Pancreas (tissue), 10 donors: ENCODE measurements at regions not wholly inside any gene's neighbourhood (a gene's known extent, or its start where the extent isn't known, plus 50 kb on each side); places are given as distances from the start of the nearest gene placed in this dataset.
"Not testable (repeated sequence)": the region's sequence is repeated elsewhere in the genome, so short reads cannot be mapped to it uniquely, and the experiment has no call there.

Experiments used
- ATAC-seq, 4 donors: fragments of 200-7000 bp; cut with Tn5 transposase; one replicate each; pipeline versions ENCODE4 v1.8.0 to v1.9.1; 2020; ENCODE audit warnings: mild to moderate bottlenecking in 4 of 4, moderate library complexity in 4 of 4
- DNase-seq, 6 donors: peaks; one replicate each; pipeline ENCODE4 v3.0.0-alpha.2; 2020
- FAIRE-seq: peaks from 2 replicates; lab custom pipeline; 2012; peaks lifted over from hg19 to GRCh38; lab: Jason Lieb, UNC
- H3K27ac ChIP-seq, 4 donors: fragments of 200-600 bp; sonication (generic); 1 replicate in 3 of 4; 2 replicates in 1 of 4; pipeline versions ENCODE4 v1.5.0 to v1.8.0; 2020
- H3K27me3 ChIP-seq, 4 donors: fragments of 200-600 bp; one replicate each; pipeline ENCODE4 v1.8.0; 2021
- H3K36me3 ChIP-seq, 3 donors: fragments of 200-600 bp; sonication (generic) in 1 of 3; one replicate each; pipeline versions ENCODE4 v1.5.0 to v1.8.0; 2020 to 2021
- H3K4me1 ChIP-seq, 3 donors: fragments of 200-600 bp; one replicate each; pipeline ENCODE4 v1.8.0; 2021
- H3K4me3 ChIP-seq, 4 donors: fragments of 200-600 bp; sonication (generic) in 2 of 4; one replicate each; pipeline versions ENCODE4 v1.5.0 to v1.8.0; 2020 to 2021
- H3K9me3 ChIP-seq, 4 donors: fragments of 200-600 bp; one replicate each; pipeline ENCODE4 v1.8.0; 2021
- WGBS, 2 donors: extraction: QIAGEN DNeasy Blood & Tissue Kit; methylation state at CpG; one replicate each; pipeline ENCODE4 v1.1.7; 2013; 5-methylcytosine and 5-hydroxymethylcytosine counted together
- intact Hi-C, 3 donors: fragments of 100-400 bp; cut with DNase I; formaldehyde crosslinking; loops; one replicate each; pipeline versions ENCODE4 v1.11.1 to v1.14.2; 2022
- TF ChIP-seq, protein P1 (sequence below), 4 donors: fragments of 200-600 bp; sonication (generic) in 3 of 4; IDR thresholded peaks; one replicate each; pipeline versions ENCODE4 v1.5.0 to v1.8.0; 2021; ENCODE audit warnings: antibody characterized with exemption in 4 of 4
- donor health status: healthy with polysubstance abuse.
- donor health status: DM: no; HTN: no; CAD: no; lungs with moderate emphysema.
- donor health status: DM: no; HTN: no; CAD: no.
- donor health status: control.
- donor health status: control.
- donor health status: Bipolar disorder and iron deficiency.
- donor health status: DM: yes; HTN: yes; CAD: no.
- donor health status: DM: no; HTN: no; CAD: no.
- donor health status: DM: no; HTN: no; CAD: no.
- donor health status: DM: yes; HTN: yes; CAD: no.

DNA sequence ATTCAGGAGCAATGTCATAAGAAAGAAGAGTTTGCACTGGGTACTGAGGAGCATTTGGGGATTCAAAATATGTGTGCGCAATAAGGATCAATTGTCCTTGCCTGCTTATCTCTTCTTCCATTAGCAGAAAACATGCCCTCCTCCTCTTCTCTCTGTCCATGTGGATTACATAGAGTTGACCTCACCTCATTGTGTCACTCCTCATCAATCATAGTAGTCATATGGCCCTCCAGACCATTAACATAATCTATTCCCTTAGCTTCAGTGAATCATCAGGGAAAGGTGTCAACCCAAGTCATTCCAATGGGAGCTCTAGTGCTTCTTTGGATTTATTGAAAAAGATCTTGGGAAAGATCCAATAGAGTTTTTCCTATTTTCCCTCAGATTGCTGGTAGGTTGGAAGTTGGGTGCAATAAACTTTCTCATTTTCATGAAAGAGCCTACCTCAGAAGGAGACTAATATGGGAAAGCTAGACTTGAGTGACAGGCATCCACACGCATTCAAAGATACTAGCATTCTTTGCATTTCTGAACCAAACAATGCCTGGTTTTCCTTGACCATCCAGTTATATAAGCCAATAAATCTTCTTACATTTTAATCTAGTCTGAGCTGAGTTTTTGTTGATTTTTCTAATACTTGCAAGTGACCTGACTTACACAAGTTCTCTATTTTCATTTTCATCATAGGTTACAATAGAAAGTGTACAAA, 71.5 kb upstream of the FAM13C start:
- Histone ChIP-seq H3K4me3 (no peak overlapping the region), H3K27me3 (no peaks in the 10 kb centered on the region), H3K27ac (no peak overlapping the region), H3K4me1 (no peaks in the 10 kb centered on the region), H3K36me3 (no peaks in the 10 kb centered on the region), H3K9me3 (no peaks in the 10 kb centered on the region)
- FAIRE-seq = no peak
- no peak for ATAC-seq
- DNase-seq = no peak
- WGBS, 2 donors = 64 to 70% methylated on average over 2 of the region's 2 CpGs
- intact Hi-C loops = no loop called here
- TF ChIP-seq, protein P1, sequence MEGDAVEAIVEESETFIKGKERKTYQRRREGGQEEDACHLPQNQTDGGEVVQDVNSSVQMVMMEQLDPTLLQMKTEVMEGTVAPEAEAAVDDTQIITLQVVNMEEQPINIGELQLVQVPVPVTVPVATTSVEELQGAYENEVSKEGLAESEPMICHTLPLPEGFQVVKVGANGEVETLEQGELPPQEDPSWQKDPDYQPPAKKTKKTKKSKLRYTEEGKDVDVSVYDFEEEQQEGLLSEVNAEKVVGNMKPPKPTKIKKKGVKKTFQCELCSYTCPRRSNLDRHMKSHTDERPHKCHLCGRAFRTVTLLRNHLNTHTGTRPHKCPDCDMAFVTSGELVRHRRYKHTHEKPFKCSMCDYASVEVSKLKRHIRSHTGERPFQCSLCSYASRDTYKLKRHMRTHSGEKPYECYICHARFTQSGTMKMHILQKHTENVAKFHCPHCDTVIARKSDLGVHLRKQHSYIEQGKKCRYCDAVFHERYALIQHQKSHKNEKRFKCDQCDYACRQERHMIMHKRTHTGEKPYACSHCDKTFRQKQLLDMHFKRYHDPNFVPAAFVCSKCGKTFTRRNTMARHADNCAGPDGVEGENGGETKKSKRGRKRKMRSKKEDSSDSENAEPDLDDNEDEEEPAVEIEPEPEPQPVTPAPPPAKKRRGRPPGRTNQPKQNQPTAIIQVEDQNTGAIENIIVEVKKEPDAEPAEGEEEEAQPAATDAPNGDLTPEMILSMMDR (IDR thresholded peaks at IDR 0.05) = no peak

DNA sequence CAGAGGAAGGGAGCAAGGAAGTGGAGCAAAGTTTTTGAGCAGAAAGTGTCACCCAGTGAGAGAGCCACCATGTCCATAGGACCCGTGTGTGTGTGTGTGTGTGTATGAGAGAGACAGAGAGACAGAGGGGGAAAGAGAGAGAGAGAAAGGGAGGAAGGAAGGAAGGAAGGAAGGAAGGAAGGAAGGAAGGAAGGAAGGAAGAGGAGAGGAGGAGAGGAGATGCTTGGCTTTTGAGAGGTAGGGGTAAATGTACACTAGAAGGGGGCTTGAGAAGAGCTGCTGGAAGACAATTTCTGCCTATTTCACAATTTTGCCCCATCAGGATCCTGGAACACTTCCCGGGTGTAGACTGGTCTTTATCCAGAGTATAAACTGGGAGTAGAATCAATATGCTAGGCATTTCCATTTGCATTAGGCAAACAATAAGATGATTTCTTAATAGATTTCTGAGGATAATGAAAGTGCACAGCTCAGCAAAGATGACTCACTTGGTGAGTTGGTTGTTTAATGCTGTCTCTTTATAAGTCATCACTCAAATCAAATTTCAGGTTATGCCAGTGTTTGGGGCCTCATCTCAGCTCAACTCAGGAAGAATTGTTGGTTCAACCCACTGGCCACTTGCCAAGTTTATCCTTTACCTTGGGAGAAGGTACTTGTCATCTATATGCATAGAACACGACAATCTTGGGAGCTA, 70.0 kb upstream of the FAM13C start:
- no peak for DNase-seq
- no peak for FAIRE-seq

DNA sequence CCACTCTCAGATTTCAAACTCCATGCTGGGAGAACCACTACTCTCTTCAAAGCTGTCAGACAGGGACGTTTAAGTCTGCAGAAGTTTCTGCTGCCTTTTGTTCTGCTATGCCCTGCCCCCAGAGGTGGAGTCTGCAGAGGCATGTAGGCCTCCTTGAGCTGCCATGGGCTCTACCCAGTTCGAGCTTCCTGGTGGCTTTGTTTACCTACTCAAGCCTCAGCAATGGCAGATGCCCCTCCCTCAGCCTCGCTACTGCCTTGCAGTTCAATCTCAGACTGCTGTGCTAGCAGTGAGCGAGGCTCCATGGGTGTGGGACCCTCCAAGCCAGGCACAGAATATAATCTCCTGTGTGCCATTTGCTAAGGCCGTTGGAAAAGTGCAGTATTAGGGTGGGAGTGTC, 51.4 kb upstream of the FAM13C start:
- DNase-seq, FAIRE-seq: not testable (repeated sequence)

More for the DNA sequence above, 70.0 kb upstream of the FAM13C start:
- TF ChIP-seq, protein P1 (IDR thresholded peaks at IDR 0.05) = no peak
- H3K36me3 ChIP-seq = no peaks in the 10 kb centered on the region
- no peak overlapping the region for H3K4me3 ChIP-seq
- intact Hi-C loops = no loop called here
- no peaks in the 10 kb centered on the region for H3K4me1 ChIP-seq
- no peak overlapping the region for H3K27ac ChIP-seq
- H3K27me3 ChIP-seq = no peaks in the 10 kb centered on the region
- ATAC-seq = no peak
- H3K9me3 ChIP-seq = no peaks in the 10 kb centered on the region
- WGBS, 2 donors = 46 to 71% methylated on average over 3 of the region's 3 CpGs

More for the DNA sequence above, 51.4 kb upstream of the FAM13C start:
- H3K4me3 ChIP-seq, H3K36me3 ChIP-seq, H3K27me3 ChIP-seq, H3K27ac ChIP-seq, H3K9me3 ChIP-seq, H3K4me1 ChIP-seq, ATAC-seq, intact Hi-C loops: not testable (repeated sequence)
- WGBS, 2 donors = 41 to 49% methylated on average over 5 of the region's 5 CpGs
